ENCODE measurements at regions not wholly inside any gene's neighbourhood (a gene's known extent, or its start where the extent isn't known, plus 50 kb on each side); places are given as distances from the start of the nearest gene placed in this dataset.

DNA sequence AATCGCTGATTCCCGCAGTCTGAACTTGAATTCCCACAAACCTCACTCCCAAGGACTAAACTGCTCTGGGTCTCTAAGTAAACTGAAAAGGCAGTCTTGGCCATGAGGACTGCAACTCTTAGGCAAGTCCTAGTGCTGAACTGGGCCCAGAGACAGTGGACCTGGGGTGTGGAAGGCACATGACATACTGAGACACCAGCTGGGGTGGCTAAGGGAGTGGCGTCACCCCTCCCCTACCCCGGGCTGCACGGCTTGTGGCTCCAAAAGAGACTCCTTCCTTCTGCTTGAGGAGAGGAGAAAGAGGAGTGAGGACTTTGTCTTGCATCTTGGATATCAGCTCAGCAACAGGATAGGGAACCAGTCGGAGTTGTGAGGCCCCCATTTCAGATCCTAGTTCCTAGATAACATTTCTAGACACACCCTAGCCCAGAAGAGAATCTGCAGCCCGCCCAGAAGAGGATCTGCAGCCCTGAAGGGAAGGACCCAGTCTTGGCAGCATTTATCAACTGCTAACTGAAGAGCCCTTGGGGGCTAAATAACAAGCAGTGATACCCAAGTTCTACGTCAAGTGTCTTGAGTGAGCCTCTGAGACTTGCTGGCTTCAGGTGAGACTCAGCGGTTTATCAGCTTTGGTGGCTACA lies 110.7 kb upstream of the C3orf80 start:
- intact Hi-C loops (cut with DNase I): no loop called here
- TF ChIP-seq, protein P1, sequence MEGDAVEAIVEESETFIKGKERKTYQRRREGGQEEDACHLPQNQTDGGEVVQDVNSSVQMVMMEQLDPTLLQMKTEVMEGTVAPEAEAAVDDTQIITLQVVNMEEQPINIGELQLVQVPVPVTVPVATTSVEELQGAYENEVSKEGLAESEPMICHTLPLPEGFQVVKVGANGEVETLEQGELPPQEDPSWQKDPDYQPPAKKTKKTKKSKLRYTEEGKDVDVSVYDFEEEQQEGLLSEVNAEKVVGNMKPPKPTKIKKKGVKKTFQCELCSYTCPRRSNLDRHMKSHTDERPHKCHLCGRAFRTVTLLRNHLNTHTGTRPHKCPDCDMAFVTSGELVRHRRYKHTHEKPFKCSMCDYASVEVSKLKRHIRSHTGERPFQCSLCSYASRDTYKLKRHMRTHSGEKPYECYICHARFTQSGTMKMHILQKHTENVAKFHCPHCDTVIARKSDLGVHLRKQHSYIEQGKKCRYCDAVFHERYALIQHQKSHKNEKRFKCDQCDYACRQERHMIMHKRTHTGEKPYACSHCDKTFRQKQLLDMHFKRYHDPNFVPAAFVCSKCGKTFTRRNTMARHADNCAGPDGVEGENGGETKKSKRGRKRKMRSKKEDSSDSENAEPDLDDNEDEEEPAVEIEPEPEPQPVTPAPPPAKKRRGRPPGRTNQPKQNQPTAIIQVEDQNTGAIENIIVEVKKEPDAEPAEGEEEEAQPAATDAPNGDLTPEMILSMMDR (IDR thresholded peaks at IDR 0.05): no peak
- DNase-seq (ENCODE audit: low spot score in 2 of 2): no peak
- H3K27ac ChIP-seq: no peak overlapping the region
- H3K36me3 ChIP-seq: no peaks in the 10 kb centered on the region
- H3K4me1 ChIP-seq: no peaks in the 10 kb centered on the region
- H3K9me3 ChIP-seq: no peaks in the 10 kb centered on the region
- H3K4me3 ChIP-seq: no peak overlapping the region
- no peaks in the 10 kb centered on the region for H3K27me3 ChIP-seq

DNA sequence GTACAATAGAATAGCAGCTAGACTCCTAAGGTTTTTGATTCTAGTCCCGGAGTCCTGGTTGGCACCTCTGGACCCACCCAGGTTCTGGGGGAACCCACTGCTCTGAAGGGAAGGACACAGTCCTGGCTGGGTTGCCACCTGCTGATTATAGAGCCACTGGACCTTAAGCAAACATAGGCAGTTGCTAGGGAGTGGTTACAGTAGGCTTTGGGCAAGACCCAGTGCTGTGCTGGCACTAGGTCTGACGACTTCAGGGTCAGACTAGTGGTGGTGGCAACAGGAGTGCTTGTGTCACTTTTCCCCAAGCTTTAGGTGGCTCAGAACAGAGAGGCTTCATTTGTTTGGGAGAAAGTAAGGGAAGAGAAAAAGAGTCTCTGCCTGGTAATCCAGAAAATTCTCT lies 109.8 kb upstream of the C3orf80 start:
- DNase-seq (ENCODE audit: low spot score in 2 of 2): no peak
- intact Hi-C loops (cut with DNase I): no loop called here
- TF ChIP-seq, protein P1 (IDR thresholded peaks at IDR 0.05): no peak
- Histone ChIP-seq H3K27ac (no peak overlapping the region), H3K36me3 (no peaks in the 10 kb centered on the region), H3K4me3 (no peak overlapping the region), H3K9me3 (no peaks in the 10 kb centered on the region), H3K27me3 (no peaks in the 10 kb centered on the region), H3K4me1 (no peaks in the 10 kb centered on the region)

DNA sequence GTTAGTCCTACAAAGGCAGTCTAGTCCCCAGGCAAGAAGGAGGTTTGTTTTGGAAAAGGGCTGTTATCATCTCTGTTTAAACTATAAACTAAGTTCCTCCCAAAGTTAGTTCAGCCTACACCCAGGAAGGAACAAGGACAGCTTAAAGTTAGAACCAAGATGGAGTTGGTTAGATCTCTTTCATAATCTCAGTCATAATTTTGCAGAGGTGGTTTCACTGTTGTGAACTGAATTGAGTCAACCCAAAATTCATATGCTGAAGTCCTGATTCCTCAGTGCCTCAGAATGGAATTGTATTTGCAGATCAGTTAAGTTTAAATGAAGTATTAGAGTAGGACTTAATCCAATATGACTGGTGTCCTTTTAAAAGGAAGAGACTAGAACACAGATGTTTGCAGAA lies 101.0 kb upstream of the C3orf80 start:
- no peak for DNase-seq (ENCODE audit: low spot score in 2 of 2)
- Histone ChIP-seq H3K9me3 (no peaks in the 10 kb centered on the region), H3K4me3 (no peak overlapping the region), H3K36me3 (no peaks in the 10 kb centered on the region), H3K27me3 (no peaks in the 10 kb centered on the region), H3K27ac (no peak overlapping the region), H3K4me1 (no peaks in the 10 kb centered on the region)
- intact Hi-C loops (cut with DNase I): no loop called here
- TF ChIP-seq, protein P1 (IDR thresholded peaks at IDR 0.05): no peak

DNA sequence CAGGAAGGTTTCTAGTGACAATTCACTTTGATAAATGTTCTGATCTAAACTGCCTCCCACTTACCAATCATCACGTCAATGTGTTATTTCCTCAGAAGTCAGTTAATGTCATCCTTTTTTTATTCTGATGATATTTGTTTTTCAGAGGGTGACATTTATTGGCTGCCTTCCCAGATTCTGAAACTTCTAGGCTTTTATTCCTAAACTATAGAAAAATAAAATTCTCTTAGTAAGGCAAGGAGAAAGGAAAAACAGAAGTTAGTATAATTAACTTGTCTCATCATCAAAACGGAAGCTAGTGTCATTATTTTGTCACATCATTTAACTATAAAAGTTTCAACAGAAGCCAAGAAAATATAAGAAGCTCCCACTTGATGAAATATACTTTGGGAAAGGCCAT lies 100.0 kb upstream of the C3orf80 start:
- H3K27ac ChIP-seq: no peak overlapping the region
- no peak for DNase-seq (ENCODE audit: low spot score in 2 of 2)
- no peaks in the 10 kb centered on the region for H3K4me1 ChIP-seq
- no peaks in the 10 kb centered on the region for H3K9me3 ChIP-seq
- no peaks in the 10 kb centered on the region for H3K36me3 ChIP-seq
- H3K4me3 ChIP-seq: no peak overlapping the region
- TF ChIP-seq, protein P1 (IDR thresholded peaks at IDR 0.05): no peak
- intact Hi-C loops (cut with DNase I): no loop called here
- H3K27me3 ChIP-seq: no peaks in the 10 kb centered on the region

DNA sequence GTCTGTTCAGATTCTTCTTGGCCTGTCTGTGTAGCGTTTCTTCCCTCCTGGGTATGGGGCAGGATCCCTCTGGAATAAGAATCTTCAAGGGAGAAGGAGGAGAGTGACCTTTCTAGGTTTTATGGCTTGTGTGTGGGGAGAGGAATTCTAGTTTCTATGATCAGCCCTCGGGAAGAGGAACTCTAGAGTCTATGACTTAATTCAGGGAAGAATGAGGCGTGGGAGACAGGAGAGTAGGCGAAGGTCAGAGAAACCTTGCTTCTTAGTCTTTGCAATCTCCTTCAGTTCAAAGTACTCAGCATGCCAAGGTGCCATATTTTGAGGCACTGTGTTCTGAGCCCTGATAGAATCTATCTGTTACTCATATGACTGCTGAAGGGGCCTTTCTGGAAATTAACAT lies 99.2 kb upstream of the C3orf80 start:
- Histone ChIP-seq H3K9me3 (no peaks in the 10 kb centered on the region), H3K4me1 (no peaks in the 10 kb centered on the region), H3K4me3 (no peak overlapping the region), H3K27me3 (no peaks in the 10 kb centered on the region), H3K27ac (no peak overlapping the region), H3K36me3 (no peaks in the 10 kb centered on the region)
- no peak for DNase-seq (ENCODE audit: low spot score in 2 of 2)
- intact Hi-C loops (cut with DNase I): no loop called here
- TF ChIP-seq, protein P1 (IDR thresholded peaks at IDR 0.05): no peak

DNA sequence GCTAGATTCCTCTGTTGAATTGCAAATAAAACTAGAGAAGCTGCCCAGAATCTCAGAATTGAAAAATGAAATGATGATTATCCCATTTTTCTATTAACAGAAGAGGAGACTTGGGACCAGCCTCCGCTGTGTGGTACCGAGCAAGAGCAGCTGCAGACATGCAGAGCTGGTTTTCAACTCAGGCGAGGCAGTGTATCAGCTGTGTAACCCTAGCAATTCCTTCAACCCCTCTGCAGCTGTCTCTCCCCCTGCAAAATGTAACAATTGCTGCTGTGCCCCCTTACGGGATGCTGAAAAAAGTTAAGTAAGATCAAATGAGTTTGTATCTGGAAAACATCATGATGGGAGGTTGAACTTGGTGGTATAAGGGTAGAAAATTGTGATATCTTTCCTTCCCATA lies 98.5 kb upstream of the C3orf80 start:
- Histone ChIP-seq H3K9me3 (no peaks in the 10 kb centered on the region), H3K4me1 (no peaks in the 10 kb centered on the region)
- intact Hi-C loops (cut with DNase I): no loop called here

More for the DNA sequence above, 98.5 kb upstream of the C3orf80 start:
- no peak overlapping the region for H3K27ac ChIP-seq
- no peak for DNase-seq (ENCODE audit: low spot score in 2 of 2)
- H3K36me3 ChIP-seq: no peaks in the 10 kb centered on the region
- H3K4me3 ChIP-seq: no peak overlapping the region
- no peaks in the 10 kb centered on the region for H3K27me3 ChIP-seq
- TF ChIP-seq, protein P1 (IDR thresholded peaks at IDR 0.05): no peak

All from ascending aorta (tissue), 2 donors.